GM23338 (cell line): ENCODE measurements at regions not wholly inside any gene's neighbourhood (a gene's known extent, or its start where the extent isn't known, plus 50 kb on each side); places are given as distances from the start of the nearest gene placed in this dataset.

Experiments
- ATAC-seq: fragments of 200-7000 bp; cut with Tn5 transposase; 3 replicates; pipeline ENCODE4 v1.9.1; 2020
- DNase-seq: peaks from one replicate; pipeline ENCODE4 v3.0.0-alpha.2; 2015; ENCODE audit warnings: low spot score
- H2AFZ ChIP-seq: fragments of 200-600 bp; sonication (generic); 2 replicates; pipeline ENCODE4 v1.8.0; 2016; ENCODE audit warnings: antibody characterized with exemption, mild to moderate bottlenecking, moderate library complexity
- H3F3A ChIP-seq: fragments of 200-600 bp; sonication (generic); replicated peaks from 2 replicates; pipeline ENCODE4 v1.8.0; 2017; ENCODE audit warnings: antibody characterized with exemption, mixed run types, low read depth
- H3K27ac ChIP-seq: fragments of 200-600 bp; sonication (generic); 2 replicates; pipeline ENCODE4 v1.6.1; 2016; ENCODE audit warnings: low read depth
- H3K27me3 ChIP-seq: fragments of 200-600 bp; sonication (generic); 2 replicates; pipeline ENCODE4 v1.8.0; 2016; ENCODE audit warnings: mild to moderate bottlenecking, mixed run types, moderate library complexity; ENCODE audit not compliant: insufficient read depth
- H3K36me3 ChIP-seq: fragments of 200-600 bp; sonication (generic); 2 replicates; pipeline ENCODE4 v1.8.0; 2016; ENCODE audit warnings: mild to moderate bottlenecking; ENCODE audit not compliant: insufficient read depth
- H3K4me1 ChIP-seq: fragments of 200-600 bp; sonication (generic); 2 replicates; pipeline ENCODE4 v1.8.0; 2016; ENCODE audit warnings: mild to moderate bottlenecking, moderate library complexity; ENCODE audit not compliant: insufficient read depth
- H3K4me2 ChIP-seq: fragments of 200-600 bp; sonication (generic); 2 replicates; pipeline ENCODE4 v1.7.1; 2017; ENCODE audit warnings: mixed run types
- H3K4me3 ChIP-seq: fragments of 200-600 bp; sonication (generic); 2 replicates; pipeline ENCODE4 v1.6.1; 2016; ENCODE audit warnings: mixed run types
- H3K79me2 ChIP-seq: fragments of 200-600 bp; sonication (generic); replicated peaks from 2 replicates; pipeline ENCODE4 v1.8.0; 2017; ENCODE audit warnings: mild to moderate bottlenecking; ENCODE audit not compliant: insufficient read depth
- H3K9me2 ChIP-seq: fragments of 200-600 bp; sonication (generic); 2 replicates; pipeline ENCODE4 v1.8.0; 2017; ENCODE audit not compliant: insufficient read depth
- H4K20me1 ChIP-seq: fragments of 200-600 bp; sonication (generic); replicated peaks from 2 replicates; pipeline ENCODE4 v1.8.0; 2017; ENCODE audit warnings: mild to moderate bottlenecking; ENCODE audit not compliant: insufficient read depth
- H3K27ac Mint-ChIP-seq: 2 replicates; pipeline ENCODE4 v1.8.0; 2020; ENCODE audit warnings: inconsistent platforms, mild to moderate bottlenecking, moderate library complexity, mixed read lengths
- H3K27me3 Mint-ChIP-seq: 3 replicates; pipeline ENCODE4 v1.8.0; 2022; ENCODE audit warnings: low read depth, mild to moderate bottlenecking, moderate library complexity, mixed read lengths, inconsistent platforms; ENCODE audit not compliant: insufficient read depth, poor library complexity
- H3K36me3 Mint-ChIP-seq: 3 replicates; pipeline ENCODE4 v1.8.0; 2021; ENCODE audit warnings: low read depth, mild to moderate bottlenecking, inconsistent platforms, moderate library complexity, mixed read lengths
- H3K4me1 Mint-ChIP-seq: 3 replicates; pipeline ENCODE4 v1.8.0; 2020; ENCODE audit warnings: mild to moderate bottlenecking, inconsistent platforms, mixed read lengths
- H3K4me3 Mint-ChIP-seq: 3 replicates; pipeline ENCODE4 v1.8.0; 2021; ENCODE audit warnings: moderate library complexity, mild to moderate bottlenecking, inconsistent platforms, mixed read lengths
- H3K9me3 Mint-ChIP-seq: 3 replicates; pipeline ENCODE4 v1.8.0; 2020; ENCODE audit warnings: moderate library complexity, mild to moderate bottlenecking, inconsistent platforms, mixed read lengths
- CREB1 ChIP-seq: fragments of 250-450 bp; sonication (Bioruptor Pico); IDR thresholded peaks from 2 replicates; pipeline ENCODE4 v1.5.0; 2020; ENCODE audit warnings: low read depth, mild to moderate bottlenecking, moderate library complexity
- EZH2phosphoT487 ChIP-seq: fragments of 200-600 bp; sonication (generic); IDR thresholded peaks from one replicate; pipeline ENCODE4 v1.8.1; 2018; ENCODE audit warnings: antibody characterized with exemption; ENCODE audit not compliant: unreplicated experiment
- JUNB ChIP-seq: IDR thresholded peaks from one replicate; pipeline ENCODE4 v1.6.1; 2016; ENCODE audit warnings: antibody characterized with exemption; ENCODE audit not compliant: unreplicated experiment
- POLR2AphosphoS5 ChIP-seq: IDR thresholded peaks from 2 replicates; pipeline ENCODE4 v1.6.1; 2016; ENCODE audit warnings: antibody characterized with exemption, low read depth
- ZNF114 ChIP-seq: fragments of 250-450 bp; sonication (Bioruptor Pico); IDR thresholded peaks from 2 replicates; pipeline ENCODE4 v1.5.0; 2020; ENCODE audit warnings: mild to moderate bottlenecking, moderate library complexity
- ZNF331 ChIP-seq: fragments of 250-450 bp; sonication (Bioruptor Pico); IDR thresholded peaks from 2 replicates; pipeline ENCODE4 v1.5.0; 2020; ENCODE audit warnings: low read depth, mild to moderate bottlenecking, moderate library complexity
- TF ChIP-seq, protein P1 (sequence below): IDR thresholded peaks from 2 replicates; pipeline ENCODE4 v1.6.1; 2016; ENCODE audit warnings: antibody characterized with exemption
- TF ChIP-seq, protein P2 (sequence below): fragments of 250-450 bp; sonication (Bioruptor Pico); IDR thresholded peaks from 2 replicates; pipeline ENCODE4 v1.5.0; 2020; ENCODE audit warnings: mild to moderate bottlenecking, moderate library complexity
- TF ChIP-seq, protein P3 (sequence below): IDR thresholded peaks from one replicate; pipeline ENCODE4 v1.6.1; 2018; ENCODE audit warnings: antibody characterized with exemption; ENCODE audit not compliant: unreplicated experiment
- TF ChIP-seq, protein P4 (sequence below), 2 experiments: fragments of 200-600 bp in 1 of 2; sonication (generic) in 1 of 2; conservative IDR thresholded peaks; 2 replicates each; pipeline versions ENCODE4 v1.5.1 to v1.6.1; 2016 to 2017; ENCODE audit warnings: antibody characterized with exemption in 2 of 2, low read depth in 2 of 2, mild to moderate bottlenecking in 2 of 2, moderate library complexity in 1 of 2

DNA sequence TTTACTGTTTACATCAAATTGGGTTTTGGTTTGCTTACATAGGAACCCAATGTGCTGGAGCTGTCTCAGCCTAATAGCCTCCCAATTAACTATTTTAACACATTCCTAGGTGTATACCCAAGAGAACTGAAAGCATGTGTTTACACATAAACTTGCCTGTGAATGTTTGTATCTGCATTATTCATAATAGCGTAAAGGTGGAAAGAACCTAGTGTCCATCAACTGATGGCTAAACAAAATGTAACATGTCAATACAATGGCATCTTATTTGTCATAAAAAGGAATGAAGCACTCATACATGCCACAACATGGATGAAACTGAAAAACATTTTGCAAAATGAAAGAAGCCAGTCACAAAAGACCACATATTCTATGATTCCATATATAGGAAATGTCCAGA is 160.6 kb upstream of the EEPD1 start:
- no peak overlapping the region for H3K27ac Mint-ChIP-seq
- Histone ChIP-seq H2AFZ (no peak overlapping the region), H3K79me2 (no peaks in the 10 kb centered on the region), H4K20me1 (no peaks in the 10 kb centered on the region), H3K4me3 (no peak overlapping the region), H3K36me3 (no peaks in the 10 kb centered on the region), H3K27ac (no peak overlapping the region), H3K4me1 (no peaks in the 10 kb centered on the region), H3K27me3 (no peaks in the 10 kb centered on the region), H3F3A (no peaks in the 10 kb centered on the region), H3K9me2 (peaks cover 9% of the 10 kb centered on the region; the same call in 1 of the 2 replicates), H3K4me2 (no peak overlapping the region)
- peaks cover 2% of the 10 kb centered on the region; the same call in 1 of the 3 replicates for H3K4me1 Mint-ChIP-seq
- TF ChIP-seq ZNF114 (CRISPR knock-in tag) (no peak), EZH2phosphoT487 (no peak)
- no peak overlapping the region for H3K4me3 Mint-ChIP-seq
- no peaks in the 10 kb centered on the region for H3K27me3 Mint-ChIP-seq
- no peaks in the 10 kb centered on the region for H3K36me3 Mint-ChIP-seq
- DNase-seq: no peak
- H3K9me3 Mint-ChIP-seq: no peaks in the 10 kb centered on the region
- ATAC-seq: no peak

DNA sequence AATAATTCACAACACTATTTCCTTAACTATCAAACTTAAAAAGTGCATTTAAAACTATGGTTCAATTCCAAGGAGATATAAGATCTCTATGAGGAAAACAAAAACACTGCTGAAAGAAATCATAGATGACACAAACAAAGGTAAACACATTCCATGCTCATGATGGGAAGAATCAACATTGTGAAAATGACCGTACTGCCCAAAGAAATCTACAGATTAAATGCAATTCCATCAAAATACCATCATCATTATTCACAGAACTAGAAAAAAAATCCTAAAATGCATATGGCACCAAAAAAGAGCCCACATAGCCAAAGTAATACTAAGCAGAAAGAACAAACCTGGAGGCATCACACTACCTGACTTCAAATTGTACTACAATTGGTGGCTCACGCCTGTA is 159.9 kb upstream of the EEPD1 start:
- peaks cover 2% of the 10 kb centered on the region; the same call in 1 of the 3 replicates for H3K4me1 Mint-ChIP-seq
- ATAC-seq: no peak
- H3K9me3 Mint-ChIP-seq: no peaks in the 10 kb centered on the region

More for the DNA sequence above, 159.9 kb upstream of the EEPD1 start:
- no peak overlapping the region for H3K4me3 ChIP-seq
- Mint-ChIP-seq H3K27me3 (no peaks in the 10 kb centered on the region), H3K36me3 (no peaks in the 10 kb centered on the region), H3K27ac (no peak overlapping the region), H3K4me3 (no peak overlapping the region)
- no peaks in the 10 kb centered on the region for H3F3A ChIP-seq
- H2AFZ ChIP-seq: no peak overlapping the region
- H3K79me2 ChIP-seq: no peaks in the 10 kb centered on the region
- TF ChIP-seq, protein P1, sequence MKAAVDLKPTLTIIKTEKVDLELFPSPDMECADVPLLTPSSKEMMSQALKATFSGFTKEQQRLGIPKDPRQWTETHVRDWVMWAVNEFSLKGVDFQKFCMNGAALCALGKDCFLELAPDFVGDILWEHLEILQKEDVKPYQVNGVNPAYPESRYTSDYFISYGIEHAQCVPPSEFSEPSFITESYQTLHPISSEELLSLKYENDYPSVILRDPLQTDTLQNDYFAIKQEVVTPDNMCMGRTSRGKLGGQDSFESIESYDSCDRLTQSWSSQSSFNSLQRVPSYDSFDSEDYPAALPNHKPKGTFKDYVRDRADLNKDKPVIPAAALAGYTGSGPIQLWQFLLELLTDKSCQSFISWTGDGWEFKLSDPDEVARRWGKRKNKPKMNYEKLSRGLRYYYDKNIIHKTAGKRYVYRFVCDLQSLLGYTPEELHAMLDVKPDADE: no peak
- TF ChIP-seq, protein P2, sequence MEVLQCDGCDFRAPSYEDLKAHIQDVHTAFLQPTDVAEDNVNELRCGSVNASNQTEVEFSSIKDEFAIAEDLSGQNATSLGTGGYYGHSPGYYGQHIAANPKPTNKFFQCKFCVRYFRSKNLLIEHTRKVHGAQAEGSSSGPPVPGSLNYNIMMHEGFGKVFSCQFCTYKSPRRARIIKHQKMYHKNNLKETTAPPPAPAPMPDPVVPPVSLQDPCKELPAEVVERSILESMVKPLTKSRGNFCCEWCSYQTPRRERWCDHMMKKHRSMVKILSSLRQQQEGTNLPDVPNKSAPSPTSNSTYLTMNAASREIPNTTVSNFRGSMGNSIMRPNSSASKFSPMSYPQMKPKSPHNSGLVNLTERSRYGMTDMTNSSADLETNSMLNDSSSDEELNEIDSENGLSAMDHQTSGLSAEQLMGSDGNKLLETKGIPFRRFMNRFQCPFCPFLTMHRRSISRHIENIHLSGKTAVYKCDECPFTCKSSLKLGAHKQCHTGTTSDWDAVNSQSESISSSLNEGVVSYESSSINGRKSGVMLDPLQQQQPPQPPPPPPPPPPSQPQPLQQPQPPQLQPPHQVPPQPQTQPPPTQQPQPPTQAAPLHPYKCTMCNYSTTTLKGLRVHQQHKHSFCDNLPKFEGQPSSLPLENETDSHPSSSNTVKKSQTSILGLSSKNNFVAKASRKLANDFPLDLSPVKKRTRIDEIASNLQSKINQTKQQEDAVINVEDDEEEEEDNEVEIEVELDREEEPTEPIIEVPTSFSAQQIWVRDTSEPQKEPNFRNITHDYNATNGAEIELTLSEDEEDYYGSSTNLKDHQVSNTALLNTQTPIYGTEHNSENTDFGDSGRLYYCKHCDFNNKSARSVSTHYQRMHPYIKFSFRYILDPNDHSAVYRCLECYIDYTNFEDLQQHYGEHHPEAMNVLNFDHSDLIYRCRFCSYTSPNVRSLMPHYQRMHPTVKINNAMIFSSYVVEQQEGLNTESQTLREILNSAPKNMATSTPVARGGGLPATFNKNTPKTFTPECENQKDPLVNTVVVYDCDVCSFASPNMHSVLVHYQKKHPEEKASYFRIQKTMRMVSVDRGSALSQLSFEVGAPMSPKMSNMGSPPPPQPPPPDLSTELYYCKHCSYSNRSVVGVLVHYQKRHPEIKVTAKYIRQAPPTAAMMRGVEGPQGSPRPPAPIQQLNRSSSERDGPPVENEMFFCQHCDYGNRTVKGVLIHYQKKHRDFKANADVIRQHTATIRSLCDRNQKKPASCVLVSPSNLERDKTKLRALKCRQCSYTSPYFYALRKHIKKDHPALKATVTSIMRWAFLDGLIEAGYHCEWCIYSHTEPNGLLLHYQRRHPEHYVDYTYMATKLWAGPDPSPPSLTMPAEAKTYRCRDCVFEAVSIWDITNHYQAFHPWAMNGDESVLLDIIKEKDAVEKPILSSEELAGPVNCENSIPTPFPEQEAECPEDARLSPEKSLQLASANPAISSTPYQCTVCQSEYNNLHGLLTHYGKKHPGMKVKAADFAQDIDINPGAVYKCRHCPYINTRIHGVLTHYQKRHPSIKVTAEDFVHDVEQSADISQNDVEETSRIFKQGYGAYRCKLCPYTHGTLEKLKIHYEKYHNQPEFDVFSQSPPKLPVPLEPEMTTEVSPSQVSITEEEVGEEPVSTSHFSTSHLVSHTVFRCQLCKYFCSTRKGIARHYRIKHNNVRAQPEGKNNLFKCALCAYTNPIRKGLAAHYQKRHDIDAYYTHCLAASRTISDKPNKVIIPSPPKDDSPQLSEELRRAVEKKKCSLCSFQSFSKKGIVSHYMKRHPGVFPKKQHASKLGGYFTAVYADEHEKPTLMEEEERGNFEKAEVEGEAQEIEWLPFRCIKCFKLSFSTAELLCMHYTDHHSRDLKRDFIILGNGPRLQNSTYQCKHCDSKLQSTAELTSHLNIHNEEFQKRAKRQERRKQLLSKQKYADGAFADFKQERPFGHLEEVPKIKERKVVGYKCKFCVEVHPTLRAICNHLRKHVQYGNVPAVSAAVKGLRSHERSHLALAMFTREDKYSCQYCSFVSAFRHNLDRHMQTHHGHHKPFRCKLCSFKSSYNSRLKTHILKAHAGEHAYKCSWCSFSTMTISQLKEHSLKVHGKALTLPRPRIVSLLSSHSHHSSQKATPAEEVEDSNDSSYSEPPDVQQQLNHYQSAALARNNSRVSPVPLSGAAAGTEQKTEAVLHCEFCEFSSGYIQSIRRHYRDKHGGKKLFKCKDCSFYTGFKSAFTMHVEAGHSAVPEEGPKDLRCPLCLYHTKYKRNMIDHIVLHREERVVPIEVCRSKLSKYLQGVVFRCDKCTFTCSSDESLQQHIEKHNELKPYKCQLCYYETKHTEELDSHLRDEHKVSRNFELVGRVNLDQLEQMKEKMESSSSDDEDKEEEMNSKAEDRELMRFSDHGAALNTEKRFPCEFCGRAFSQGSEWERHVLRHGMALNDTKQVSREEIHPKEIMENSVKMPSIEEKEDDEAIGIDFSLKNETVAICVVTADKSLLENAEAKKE (CRISPR knock-in tag): no peak
- TF ChIP-seq, protein P3, sequence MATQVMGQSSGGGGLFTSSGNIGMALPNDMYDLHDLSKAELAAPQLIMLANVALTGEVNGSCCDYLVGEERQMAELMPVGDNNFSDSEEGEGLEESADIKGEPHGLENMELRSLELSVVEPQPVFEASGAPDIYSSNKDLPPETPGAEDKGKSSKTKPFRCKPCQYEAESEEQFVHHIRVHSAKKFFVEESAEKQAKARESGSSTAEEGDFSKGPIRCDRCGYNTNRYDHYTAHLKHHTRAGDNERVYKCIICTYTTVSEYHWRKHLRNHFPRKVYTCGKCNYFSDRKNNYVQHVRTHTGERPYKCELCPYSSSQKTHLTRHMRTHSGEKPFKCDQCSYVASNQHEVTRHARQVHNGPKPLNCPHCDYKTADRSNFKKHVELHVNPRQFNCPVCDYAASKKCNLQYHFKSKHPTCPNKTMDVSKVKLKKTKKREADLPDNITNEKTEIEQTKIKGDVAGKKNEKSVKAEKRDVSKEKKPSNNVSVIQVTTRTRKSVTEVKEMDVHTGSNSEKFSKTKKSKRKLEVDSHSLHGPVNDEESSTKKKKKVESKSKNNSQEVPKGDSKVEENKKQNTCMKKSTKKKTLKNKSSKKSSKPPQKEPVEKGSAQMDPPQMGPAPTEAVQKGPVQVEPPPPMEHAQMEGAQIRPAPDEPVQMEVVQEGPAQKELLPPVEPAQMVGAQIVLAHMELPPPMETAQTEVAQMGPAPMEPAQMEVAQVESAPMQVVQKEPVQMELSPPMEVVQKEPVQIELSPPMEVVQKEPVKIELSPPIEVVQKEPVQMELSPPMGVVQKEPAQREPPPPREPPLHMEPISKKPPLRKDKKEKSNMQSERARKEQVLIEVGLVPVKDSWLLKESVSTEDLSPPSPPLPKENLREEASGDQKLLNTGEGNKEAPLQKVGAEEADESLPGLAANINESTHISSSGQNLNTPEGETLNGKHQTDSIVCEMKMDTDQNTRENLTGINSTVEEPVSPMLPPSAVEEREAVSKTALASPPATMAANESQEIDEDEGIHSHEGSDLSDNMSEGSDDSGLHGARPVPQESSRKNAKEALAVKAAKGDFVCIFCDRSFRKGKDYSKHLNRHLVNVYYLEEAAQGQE: no peak
- TF ChIP-seq EZH2phosphoT487 (no peak), CREB1 (no peak), ZNF331 (CRISPR knock-in tag) (no peak), JUNB (no peak), POLR2AphosphoS5 (no peak)
- TF ChIP-seq, protein P4, sequence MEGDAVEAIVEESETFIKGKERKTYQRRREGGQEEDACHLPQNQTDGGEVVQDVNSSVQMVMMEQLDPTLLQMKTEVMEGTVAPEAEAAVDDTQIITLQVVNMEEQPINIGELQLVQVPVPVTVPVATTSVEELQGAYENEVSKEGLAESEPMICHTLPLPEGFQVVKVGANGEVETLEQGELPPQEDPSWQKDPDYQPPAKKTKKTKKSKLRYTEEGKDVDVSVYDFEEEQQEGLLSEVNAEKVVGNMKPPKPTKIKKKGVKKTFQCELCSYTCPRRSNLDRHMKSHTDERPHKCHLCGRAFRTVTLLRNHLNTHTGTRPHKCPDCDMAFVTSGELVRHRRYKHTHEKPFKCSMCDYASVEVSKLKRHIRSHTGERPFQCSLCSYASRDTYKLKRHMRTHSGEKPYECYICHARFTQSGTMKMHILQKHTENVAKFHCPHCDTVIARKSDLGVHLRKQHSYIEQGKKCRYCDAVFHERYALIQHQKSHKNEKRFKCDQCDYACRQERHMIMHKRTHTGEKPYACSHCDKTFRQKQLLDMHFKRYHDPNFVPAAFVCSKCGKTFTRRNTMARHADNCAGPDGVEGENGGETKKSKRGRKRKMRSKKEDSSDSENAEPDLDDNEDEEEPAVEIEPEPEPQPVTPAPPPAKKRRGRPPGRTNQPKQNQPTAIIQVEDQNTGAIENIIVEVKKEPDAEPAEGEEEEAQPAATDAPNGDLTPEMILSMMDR (conservative IDR thresholded peaks at IDR 0.05; ENCODE audit: low read depth in 2 of 2): no peak
- no peak overlapping the region for H3K4me2 ChIP-seq
- H4K20me1 ChIP-seq: no peaks in the 10 kb centered on the region
- no peak for DNase-seq
- no peaks in the 10 kb centered on the region for H3K36me3 ChIP-seq
- H3K9me2 ChIP-seq: peaks cover 9% of the 10 kb centered on the region; the same call in 1 of the 2 replicates
- no peak overlapping the region for H3K27ac ChIP-seq
- H3K27me3 ChIP-seq: no peaks in the 10 kb centered on the region
- H3K4me1 ChIP-seq: no peaks in the 10 kb centered on the region
